Astrocyte of the cerebellum (primary cell): ENCODE measurements at regions not wholly inside any gene's neighbourhood (a gene's known extent, or its start where the extent isn't known, plus 50 kb on each side); places are given as distances from the start of the nearest gene placed in this dataset.

Experiments used
- DNase-seq: peaks from one replicate; pipeline ENCODE4 v3.0.0-alpha.2; 2011; ENCODE audit warnings: low read depth
- H3K4me3 ChIP-seq: 2 replicates; pipeline ENCODE4 v1.5.1; 2011; ENCODE audit warnings: mild to moderate bottlenecking, low read depth, low read length, moderate library complexity
- CTCF ChIP-seq: IDR thresholded peaks from 2 replicates; pipeline ENCODE4 v1.5.1; 2012; ENCODE audit warnings: low read length, low read depth, moderate library complexity, mild to moderate bottlenecking; ENCODE audit errors: missing control alignments
- in situ Hi-C: cut with HindIII; loops from 2 replicates; pipeline ENCODE4 v1.10.0; 2017; ENCODE audit warnings: low sequenced_read_pairs

- TF ChIP-seq CTCF: no peak
- no peak overlapping the region for H3K4me3 ChIP-seq
- DNase-seq: no peak
- in situ Hi-C loops: loop anchor here (25.0 kb wide), 1 partner anchor 356 kb away; no protein-coding TSS in a partner anchor
These were observed 296.9 kb upstream of the TNP1 start for GRCh38 chr2:217156801-217157200.

- no peak overlapping the region for H3K4me3 ChIP-seq
- in situ Hi-C loops: loop anchor here (25.0 kb wide), 1 partner anchor 357 kb away; no protein-coding TSS in a partner anchor
- TF ChIP-seq CTCF: no peak
- DNase-seq: no peak
These were observed 295.1 kb upstream of the TNP1 start for GRCh38 chr2:217154923-217155322.

DNA sequence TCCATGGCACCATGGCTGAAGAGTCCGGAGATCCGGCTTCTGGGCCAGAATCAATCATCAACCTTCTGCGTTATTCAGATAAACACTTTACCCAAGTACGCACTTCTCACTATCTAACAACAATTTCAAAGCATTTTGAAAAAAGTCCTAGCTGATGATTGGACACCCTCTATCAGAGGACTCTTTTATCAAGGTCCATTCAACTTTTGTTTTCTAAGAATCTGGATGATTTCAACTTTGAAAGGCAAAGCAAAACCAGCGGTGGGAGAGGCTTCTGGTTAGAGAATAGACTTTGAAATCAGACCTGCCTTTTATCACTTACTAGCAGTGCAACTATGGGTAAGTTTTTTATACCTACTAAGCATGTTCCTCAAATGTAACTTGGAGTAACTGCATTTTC, 293.6 kb upstream of the TNP1 start:
- in situ Hi-C loops: loop anchor here (25.0 kb wide), 1 partner anchor 359 kb away; no protein-coding TSS in a partner anchor
- TF ChIP-seq CTCF: no peak
- no peak for DNase-seq
- H3K4me3 ChIP-seq: no peak overlapping the region

DNA sequence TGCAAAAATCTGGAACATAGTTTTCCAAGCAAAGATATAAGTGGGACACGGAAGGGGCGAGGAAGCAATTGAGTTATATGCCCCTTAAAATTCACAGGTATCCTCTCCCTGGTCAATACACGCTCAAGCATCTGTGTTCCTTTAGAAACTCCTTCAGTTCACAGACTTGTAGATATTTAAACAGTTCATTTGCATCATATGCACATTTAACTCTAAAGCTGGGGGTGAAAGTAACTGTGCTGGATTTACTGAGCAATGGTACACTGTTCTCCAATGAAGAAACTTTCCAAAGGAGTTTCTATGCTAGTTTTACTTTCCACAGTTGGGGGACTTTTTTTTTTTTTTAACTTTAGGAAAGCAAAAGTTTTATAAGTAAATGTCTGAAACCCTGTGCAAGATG, 293.0 kb upstream of the TNP1 start:
- in situ Hi-C loops: loop anchor here (25.0 kb wide), 1 partner anchor 359 kb away; no protein-coding TSS in a partner anchor
- H3K4me3 ChIP-seq: no peak overlapping the region
- TF ChIP-seq CTCF: no peak
- no peak for DNase-seq

- DNase-seq: no peak
- TF ChIP-seq CTCF: no peak
- no peak overlapping the region for H3K4me3 ChIP-seq
- in situ Hi-C loops: loop anchor here (25.0 kb wide), 1 partner anchor 361 kb away; no protein-coding TSS in a partner anchor
These were observed 291.8 kb upstream of the TNP1 start for GRCh38 chr2:217151509-217152206.

DNA sequence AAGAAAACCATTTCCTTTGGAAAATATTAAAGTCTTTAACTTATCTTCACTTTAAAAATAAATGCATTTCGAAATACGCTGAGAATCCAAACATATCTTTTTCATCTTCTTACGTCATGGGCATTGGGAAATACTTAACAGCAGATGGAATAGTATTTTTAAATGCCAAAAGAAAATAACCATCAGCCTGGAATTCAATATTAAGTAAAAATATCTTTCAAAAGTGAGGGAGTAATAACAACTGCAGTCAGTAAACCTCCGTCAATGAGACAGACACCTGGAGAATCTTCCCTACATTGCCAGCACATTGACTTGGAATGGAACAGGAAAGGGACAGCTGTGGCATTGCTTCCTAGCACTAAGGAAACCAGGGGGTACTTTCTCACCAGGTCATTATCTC, 290.4 kb upstream of the TNP1 start:
- DNase-seq: no peak
- no peak for TF ChIP-seq CTCF
- in situ Hi-C loops: loop anchor here (25.0 kb wide), 1 partner anchor 362 kb away; no protein-coding TSS in a partner anchor
- no peak overlapping the region for H3K4me3 ChIP-seq
